Colon (tissue), 2 donors: ENCODE measurements at regions not wholly inside any gene's neighbourhood (a gene's known extent, or its start where the extent isn't known, plus 50 kb on each side); places are given as distances from the start of the nearest gene placed in this dataset.
A peak's percentile ranks its signal among the peaks of the same experiment; 100 is the strongest.
"Not testable (repeated sequence)": the region's sequence is repeated elsewhere in the genome, so short reads cannot be mapped to it uniquely, and the experiment has no call there.

Experiments
- FAIRE-seq: peaks from 2 replicates; lab custom pipeline; 2012; peaks lifted over from hg19 to GRCh38; lab: Jason Lieb, UNC
- donor health status: control.
- donor health status: control.

DNA sequence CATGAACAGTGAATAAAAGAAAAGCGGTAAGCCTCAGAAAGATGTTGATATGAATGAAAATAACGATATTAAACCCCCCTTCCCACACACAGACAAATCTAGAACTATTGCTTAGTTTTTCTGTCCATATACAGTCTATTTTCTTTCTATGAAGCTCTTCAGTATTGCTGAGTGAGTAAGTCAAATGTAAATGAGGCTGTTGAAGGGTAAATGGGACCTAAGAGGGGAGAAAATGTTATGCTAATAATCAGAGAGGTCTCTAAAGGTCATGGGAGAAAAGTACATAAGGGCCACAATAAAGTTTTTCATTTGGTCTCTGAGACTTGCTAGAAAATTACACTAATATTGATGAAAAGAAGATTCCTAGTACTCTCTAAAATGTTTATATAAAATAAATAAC, 56.2 kb downstream of the PABPC4L start:
- no peak for FAIRE-seq

- peak; percentile 36 for FAIRE-seq
These were observed 57.3 kb downstream of the PABPC4L start for GRCh38 chr4:134144337-134144736.

- FAIRE-seq: no peak
These were observed 59.9 kb downstream of the PABPC4L start for GRCh38 chr4:134141728-134142127.

DNA sequence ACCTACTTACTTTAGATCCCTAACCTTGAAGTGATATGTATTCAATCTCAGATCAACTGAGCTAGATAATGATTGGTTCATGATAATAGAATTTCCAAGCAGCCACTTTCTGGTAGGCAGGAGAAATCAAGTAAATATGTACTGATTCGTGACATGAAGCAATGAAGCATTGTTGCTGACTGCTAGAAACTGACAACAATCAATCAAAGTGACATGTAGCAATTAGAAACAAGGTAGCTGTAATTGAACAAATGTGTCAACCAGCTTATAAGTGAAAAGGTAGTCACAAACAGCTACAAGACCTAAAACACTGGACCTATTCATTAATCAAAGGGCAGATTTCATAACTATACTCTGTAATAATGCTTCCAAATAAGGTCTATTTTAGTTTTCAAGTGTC, 62.4 kb downstream of the PABPC4L start:
- no peak for FAIRE-seq

- FAIRE-seq: no peak
These were observed 69.4 kb downstream of the PABPC4L start for GRCh38 chr4:134132086-134132783.

- FAIRE-seq: no peak
These were observed 74.6 kb downstream of the PABPC4L start for GRCh38 chr4:134126955-134127354.

GRCh38 chr4:134126000-134126560, 75.5 kb downstream of the PABPC4L start:
- no peak for FAIRE-seq

DNA sequence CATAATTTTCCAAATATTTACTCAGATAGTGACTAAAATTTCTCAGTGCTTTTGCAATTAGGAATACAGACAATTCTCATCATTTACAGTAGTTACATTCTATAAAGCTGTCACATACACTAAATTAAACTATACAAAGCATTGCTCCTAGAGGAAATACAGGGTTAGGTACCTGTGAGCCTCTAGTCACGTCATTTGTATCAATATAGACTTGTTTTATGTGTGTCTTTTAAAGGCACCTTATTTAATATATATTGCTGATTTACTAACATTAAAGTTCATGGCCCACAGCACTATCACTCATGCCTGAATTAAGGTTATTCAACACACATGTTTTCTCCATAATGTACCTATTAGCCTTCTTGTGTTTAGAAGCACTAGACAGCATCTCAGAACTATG, 78.7 kb downstream of the PABPC4L start:
- FAIRE-seq: no peak

DNA sequence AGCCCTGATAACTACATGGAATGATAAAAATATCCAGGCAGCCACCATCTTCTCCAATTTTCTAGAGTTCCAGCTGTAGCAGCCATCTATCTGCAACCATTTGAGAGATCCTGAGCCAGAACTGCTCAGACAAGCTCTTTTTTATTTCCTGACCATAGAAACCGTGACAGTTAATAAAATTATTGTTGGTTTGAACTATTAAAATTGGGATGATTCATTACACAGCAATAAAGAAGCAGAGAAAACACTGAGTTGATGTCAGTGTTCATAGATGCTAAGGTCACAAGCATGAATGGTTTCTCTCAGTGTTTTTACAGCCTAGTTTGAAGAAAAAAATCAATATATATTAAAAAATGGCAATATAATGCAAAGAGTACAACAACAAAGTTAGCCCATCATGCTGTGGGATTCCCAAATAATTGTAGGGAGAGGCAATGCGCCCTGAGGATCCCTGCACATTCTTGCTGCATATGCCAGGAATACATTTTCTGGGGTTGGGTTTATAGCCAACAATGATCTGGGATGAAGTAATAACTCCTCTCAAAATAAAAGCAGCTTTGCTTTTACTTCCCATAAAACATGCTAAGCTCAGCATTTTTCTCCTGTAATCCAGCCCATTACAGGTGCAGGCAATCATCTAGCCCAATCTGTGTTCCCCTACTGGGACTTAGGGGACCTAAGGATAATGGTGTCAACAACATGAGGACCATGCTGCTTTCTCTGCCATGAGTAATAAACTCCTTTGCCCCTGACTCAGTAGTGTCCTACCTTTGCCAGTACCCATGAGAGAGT, 84.0 kb downstream of the PABPC4L start:
- no peak for FAIRE-seq

DNA sequence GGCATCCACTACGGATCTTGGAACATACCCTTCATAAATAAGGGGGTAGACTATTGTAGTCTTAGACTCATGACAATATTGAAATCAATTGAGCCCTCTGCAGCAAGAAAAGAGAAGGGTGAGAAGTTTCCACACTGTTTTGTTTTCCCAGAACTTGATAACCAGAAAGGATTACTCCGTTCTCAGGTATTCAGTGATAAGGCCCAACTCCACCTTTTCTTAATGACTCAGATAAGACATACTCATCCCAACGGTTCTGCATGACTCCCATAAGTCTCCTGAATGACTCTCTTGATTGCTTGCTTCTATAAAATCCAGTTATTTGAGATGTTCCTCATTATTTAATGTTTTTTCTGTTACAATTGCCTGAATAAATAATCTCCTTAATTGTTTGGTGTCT, 111.7 kb downstream of the PABPC4L start:
- FAIRE-seq: no peak

DNA sequence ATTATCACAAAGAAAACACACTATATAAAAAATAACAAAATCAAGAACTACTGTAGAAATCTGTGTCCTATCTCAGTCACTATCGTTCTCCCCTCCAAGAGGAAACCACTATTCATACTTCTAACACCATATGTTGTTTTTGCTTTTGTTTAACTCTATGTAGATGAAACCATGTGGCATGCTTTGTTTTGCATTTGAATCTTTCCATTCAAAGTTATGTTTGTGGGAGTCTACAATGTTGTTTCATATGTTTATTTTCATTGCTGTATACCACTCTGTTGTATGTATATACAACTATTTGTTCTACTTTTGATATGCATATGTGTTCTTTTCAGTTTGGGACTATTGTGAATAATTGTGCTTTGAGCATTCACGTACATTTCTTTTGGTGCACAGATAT, 116.1 kb downstream of the PABPC4L start:
- no peak for FAIRE-seq

DNA sequence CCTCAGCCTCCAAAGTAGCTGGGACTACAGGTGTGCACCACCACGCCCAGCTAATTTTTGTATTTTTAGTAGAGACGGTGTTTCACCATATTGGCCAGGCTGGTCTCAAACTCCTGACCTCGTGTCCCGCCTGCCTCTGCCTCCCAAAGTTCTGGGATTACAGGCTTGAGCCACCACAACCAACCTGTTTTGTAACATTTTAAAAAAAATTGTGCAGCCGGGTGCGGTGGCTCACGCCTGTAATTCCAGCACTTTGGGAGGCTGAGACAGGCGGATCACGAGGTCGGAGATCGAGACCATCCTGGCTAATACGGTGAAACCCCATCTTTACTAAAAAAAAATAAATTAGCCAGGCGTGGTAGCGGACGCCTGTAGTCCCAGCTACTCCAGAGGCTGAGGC, 122.5 kb downstream of the PABPC4L start:
- not testable (repeated sequence) for FAIRE-seq

- FAIRE-seq: no peak
These were observed 123.2 kb downstream of the PABPC4L start for GRCh38 chr4:134078230-134078914.

DNA sequence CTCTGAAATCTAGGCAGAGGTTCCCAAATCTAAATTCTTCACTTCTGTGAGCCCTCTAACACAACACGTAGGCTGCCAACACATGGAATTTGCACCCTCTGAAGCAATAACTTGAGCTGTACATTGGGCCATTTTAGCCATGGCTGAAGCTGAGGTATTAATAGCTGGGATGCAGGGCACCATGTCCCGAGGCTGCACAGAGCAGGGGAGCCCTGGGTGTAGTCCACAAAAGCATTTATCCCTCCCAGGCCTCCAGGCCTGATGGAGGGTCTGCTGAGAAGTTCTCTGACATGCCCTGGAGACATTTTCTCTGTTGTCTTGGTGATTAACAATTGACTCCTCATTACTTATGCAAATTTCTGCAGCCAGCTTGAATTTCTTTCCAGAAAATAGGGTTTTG, 127.9 kb downstream of the PABPC4L start:
- FAIRE-seq: no peak

DNA sequence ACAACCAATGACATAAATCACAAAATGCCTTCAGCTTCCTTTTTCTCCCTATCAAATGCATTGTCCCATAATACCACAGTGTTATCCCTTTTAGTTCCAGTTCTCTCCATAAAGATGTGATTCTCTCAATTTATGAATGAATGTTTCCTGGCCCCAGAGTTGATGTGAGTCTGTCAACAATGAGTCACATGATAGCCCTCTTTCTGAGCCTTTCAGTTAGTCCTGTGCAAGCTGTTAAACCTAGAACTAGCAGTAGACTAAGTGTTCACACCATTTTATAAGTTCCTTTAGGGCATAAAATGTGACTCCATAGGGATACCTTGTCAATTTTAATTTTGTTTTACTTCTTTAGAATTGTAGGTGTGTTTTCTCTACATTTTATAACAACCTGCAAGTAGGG, 129.5 kb downstream of the PABPC4L start:
- no peak for FAIRE-seq

DNA sequence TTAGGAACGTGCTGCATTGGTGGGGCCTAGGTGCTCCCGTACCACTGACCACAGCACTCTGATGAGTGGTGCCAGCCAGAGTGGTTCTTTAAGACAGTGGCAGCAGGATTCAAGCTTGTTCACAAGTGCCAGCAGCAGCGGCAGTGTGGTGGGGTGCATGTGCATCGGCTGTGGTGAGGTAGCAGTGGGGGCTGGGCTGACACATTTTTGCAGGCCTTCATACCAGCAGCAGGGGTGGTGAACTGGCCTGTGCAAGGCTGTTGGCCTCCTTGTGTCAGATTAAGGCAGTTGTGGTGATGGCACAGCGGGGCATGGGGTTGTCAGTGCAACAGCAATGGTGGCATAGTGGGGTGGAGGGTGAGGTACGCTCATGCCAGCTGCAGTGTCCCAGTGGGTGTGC, 131.4 kb downstream of the PABPC4L start:
- no peak for FAIRE-seq

DNA sequence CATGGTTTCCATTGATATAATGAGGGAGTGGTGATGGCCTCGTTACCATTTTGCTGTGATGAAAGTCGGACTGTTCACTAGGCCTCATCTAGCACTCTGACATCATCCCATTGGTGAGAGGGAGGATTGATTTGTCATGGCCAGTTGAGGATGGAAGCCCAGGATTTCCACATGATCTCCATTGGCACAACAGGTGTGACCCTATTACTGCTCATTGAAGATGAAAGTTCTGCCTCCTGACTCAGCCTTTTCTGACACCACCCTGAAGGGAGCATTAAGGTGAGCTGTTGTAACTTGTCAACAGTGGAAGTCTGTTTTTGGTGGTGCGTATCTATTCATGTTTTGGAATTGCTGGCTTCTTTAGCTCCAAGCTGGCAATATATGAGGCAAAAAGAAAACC, 144.2 kb downstream of the PABPC4L start:
- FAIRE-seq: no peak

- not testable (repeated sequence) for FAIRE-seq
These were observed 155.4 kb downstream of the PABPC4L start for GRCh38 chr4:134046221-134046620.

DNA sequence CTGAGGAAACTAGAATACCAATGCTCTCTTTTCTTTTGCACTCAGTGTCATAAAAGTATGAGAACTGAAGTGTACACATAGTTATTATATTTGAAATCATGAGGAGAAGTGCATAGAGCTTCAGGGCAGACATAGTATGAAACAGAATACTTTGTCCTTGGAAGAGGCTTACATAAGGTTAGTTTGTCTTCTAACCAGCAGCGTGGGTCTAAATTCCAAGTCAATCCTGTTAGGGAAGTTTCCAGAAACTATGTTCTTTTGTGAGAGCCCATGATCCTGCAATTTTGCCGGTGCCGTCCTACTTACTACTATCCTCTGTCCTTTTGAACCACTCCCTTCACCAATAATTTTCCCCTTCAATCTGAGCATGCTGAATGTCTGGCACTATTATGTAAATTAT, 156.2 kb downstream of the PABPC4L start:
- no peak for FAIRE-seq

DNA sequence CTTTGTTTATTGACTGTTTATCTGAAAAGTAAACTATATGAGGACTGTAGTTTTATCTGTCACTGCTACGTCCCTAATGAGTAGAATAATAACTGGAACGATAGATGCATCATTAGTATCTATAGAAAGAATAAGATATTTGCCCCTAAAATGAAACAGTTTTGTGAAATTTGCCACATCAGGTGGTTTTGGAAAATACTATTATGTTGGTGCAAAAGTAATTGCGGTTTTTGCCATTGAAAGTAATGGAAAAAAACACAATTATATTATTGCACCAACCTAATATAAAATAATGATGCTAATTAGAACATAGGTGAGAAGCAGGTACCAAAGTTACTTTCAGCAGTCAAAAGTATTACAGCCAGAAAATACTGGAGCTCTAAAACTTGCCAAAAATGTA, 158.3 kb downstream of the PABPC4L start:
- no peak for FAIRE-seq

DNA sequence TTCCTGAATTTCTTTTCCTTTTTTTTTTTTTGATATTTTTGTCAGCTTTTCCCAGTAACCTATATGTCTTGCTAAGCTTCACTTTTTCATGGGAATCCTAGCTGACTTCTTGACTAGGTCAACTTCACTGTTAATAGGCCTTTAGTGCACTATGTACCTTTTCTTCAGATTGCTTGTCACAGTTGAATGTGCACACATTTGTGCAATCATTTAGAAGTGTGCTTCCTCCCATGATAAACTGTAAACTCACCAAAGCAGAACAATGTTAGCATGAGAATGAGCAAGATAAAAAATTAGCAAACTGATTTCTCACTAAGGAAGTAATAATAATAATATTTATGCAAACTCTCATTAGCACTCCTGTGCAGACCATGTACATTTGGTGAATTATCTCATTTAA, 173.2 kb downstream of the PABPC4L start:
- no peak for FAIRE-seq

DNA sequence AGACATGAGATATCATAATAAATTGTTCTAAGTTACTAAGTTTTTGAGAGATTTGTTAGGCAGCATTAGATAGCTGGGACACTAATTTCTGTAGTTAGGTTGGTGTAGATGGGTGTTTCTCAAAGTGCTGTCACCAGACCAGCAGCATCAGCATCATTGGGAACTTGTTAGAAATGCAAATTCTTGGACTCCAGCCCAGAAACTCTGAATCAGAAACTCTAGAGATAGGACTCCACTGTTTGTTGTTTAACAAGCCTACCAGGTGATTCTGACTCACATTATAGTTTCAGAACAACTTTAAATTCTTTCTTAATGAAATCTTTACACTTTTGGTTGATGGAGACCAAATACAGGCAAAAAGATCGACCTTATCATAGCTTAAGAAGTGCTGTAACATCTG, 173.7 kb downstream of the PABPC4L start:
- no peak for FAIRE-seq

DNA sequence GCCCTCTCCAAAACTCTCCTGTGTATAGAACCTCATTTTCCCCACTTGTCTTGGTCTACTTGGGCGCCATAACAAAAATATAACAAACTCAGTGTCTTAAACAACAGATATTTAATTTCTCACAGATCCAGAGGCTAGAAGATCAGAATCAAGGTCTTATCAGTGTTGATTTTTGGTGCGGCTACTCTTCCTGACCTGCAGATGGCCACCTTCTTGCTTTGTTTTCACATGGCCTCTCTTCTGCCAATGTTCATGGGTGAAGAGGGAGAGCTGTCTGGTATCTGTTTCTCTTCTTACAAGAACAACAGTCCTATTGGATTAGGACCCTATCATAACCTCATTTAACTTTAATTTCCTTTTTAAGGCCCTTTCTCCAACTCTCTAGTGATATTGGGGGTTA, 177.3 kb downstream of the PABPC4L start:
- FAIRE-seq: no peak
